NCI-H187 treated with DMSO at 0.1 percent for 48 hours (cell line): ENCODE measurements at regions not wholly inside any gene's neighbourhood (a gene's known extent, or its start where the extent isn't known, plus 50 kb on each side); places are given as distances from the start of the nearest gene placed in this dataset.

Experiments used
- DNase-seq: peaks from one replicate; lab custom pipeline; 2025; lab: John Stamatoyannopoulos, UW

GRCh38 chr2:56615760-56616159 is 432.0 kb downstream of the CCDC85A start:
- DNase-seq: no peak

GRCh38 chr2:56624181-56624580 is 440.4 kb downstream of the CCDC85A start:
- no peak for DNase-seq

- no peak for DNase-seq
Observed at GRCh38 chr2:56626927-56627326, 443.1 kb downstream of the CCDC85A start.

- no peak for DNase-seq
Observed at GRCh38 chr2:56630286-56630685, 446.5 kb downstream of the CCDC85A start.

GRCh38 chr2:56647997-56648396 is 464.2 kb downstream of the CCDC85A start:
- no peak for DNase-seq

GRCh38 chr2:56648802-56649201 is 465.0 kb downstream of the CCDC85A start:
- no peak for DNase-seq

GRCh38 chr2:56654936-56655335 is 471.1 kb downstream of the CCDC85A start:
- DNase-seq: no peak

GRCh38 chr2:56656826-56657225 is 473.0 kb downstream of the CCDC85A start:
- DNase-seq: no peak

GRCh38 chr2:56666777-56667176 is 483.0 kb downstream of the CCDC85A start:
- DNase-seq: no peak

- no peak for DNase-seq
Observed at GRCh38 chr2:56671973-56672569, 488.3 kb downstream of the CCDC85A start.

GRCh38 chr2:56674084-56674483 is 490.3 kb downstream of the CCDC85A start:
- no peak for DNase-seq

GRCh38 chr2:56676966-56677365 is 493.2 kb downstream of the CCDC85A start:
- no peak for DNase-seq

- DNase-seq: no peak
Observed at GRCh38 chr2:56680971-56681631, 497.3 kb downstream of the CCDC85A start.

GRCh38 chr2:56681659-56682396 is 498.0 kb downstream of the CCDC85A start:
- no peak for DNase-seq

GRCh38 chr2:56682397-56682760 is 498.6 kb downstream of the CCDC85A start:
- no peak for DNase-seq

GRCh38 chr2:56684327-56684726 is 500.5 kb downstream of the CCDC85A start:
- no peak for DNase-seq

GRCh38 chr2:56685205-56685604 is 501.4 kb downstream of the CCDC85A start:
- no peak for DNase-seq

GRCh38 chr2:56687169-56687568 is 503.4 kb downstream of the CCDC85A start:
- DNase-seq: no peak

GRCh38 chr2:56688661-56689060 is 504.9 kb downstream of the CCDC85A start:
- no peak for DNase-seq

GRCh38 chr2:56693501-56693900 is 509.7 kb downstream of the CCDC85A start:
- DNase-seq: no peak

GRCh38 chr2:56703001-56703400 is 519.2 kb downstream of the CCDC85A start:
- DNase-seq: no peak

GRCh38 chr2:56705713-56706112 is 521.9 kb downstream of the CCDC85A start:
- no peak for DNase-seq

GRCh38 chr2:56707218-56707617 is 523.4 kb downstream of the CCDC85A start:
- DNase-seq: no peak
